Activated T-helper 1 cell treated with anti-CD3 and anti-CD28 coated beads, Interleukin-12 subunit alpha, Interleukin-12 subunit beta, Interleukin-2, Interleukin-4 antibody, amounts not matched to agents 30 ng/mL and 10 ng/mL and 1 ng/mL, durations not matched to agents 14 hours and 24 hours and 36 hours (primary cell): ENCODE measurements at regions not wholly inside any gene's neighbourhood (a gene's known extent, or its start where the extent isn't known, plus 50 kb on each side); places are given as distances from the start of the nearest gene placed in this dataset.

ENCODE experiments used
- DNase-seq: peaks from one replicate; pipeline ENCODE4 v3.0.0; 2021; ENCODE audit warnings: low spot score
- H3K27ac Mint-ChIP-seq: one replicate; pipeline ENCODE4 v1.8.0; 2021; ENCODE audit warnings: mild to moderate bottlenecking, mixed read lengths
- H3K27me3 Mint-ChIP-seq: one replicate; pipeline ENCODE4 v1.8.0; 2022; ENCODE audit warnings: mild to moderate bottlenecking, moderate library complexity, mixed read lengths; ENCODE audit not compliant: insufficient read depth
- H3K36me3 Mint-ChIP-seq: one replicate; pipeline ENCODE4 v1.8.0; 2021; ENCODE audit warnings: low read depth, mixed read lengths
- H3K4me1 Mint-ChIP-seq: one replicate; pipeline ENCODE4 v1.8.0; 2021; ENCODE audit warnings: low read depth, mixed read lengths
- H3K4me3 Mint-ChIP-seq: one replicate; pipeline ENCODE4 v1.8.0; 2021; ENCODE audit warnings: mild to moderate bottlenecking, moderate library complexity, mixed read lengths
- H3K9me3 Mint-ChIP-seq: one replicate; pipeline ENCODE4 v1.8.0; 2021; ENCODE audit warnings: mixed read lengths
- intact Hi-C: fragments of 100-400 bp; cut with micrococcal nuclease; formaldehyde crosslinking; loops from one replicate; pipeline ENCODE4 v1.15.1; 2024

DNA sequence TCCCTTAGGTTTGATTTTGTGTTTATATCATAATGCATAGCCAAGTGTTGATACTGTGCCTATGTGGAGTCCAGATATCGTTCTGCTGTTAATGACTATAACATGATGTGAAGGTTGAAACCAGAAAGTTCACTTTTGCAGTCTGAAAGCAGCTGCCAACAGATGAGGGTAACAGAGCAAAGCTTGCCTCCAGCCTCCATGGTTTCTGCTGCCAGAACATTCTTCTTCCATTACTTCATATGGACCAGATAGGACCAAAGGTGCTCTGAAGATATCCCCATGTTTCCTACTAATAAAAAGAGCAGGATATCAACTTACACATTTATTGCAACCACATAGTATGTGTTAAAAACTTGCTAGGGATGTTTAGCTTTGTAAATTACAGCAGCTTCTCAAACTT, 394.1 kb downstream of the SPRY1 start:
- H3K4me1 Mint-ChIP-seq = no peaks in the 10 kb centered on the region
- no peak overlapping the region for H3K27ac Mint-ChIP-seq
- peaks cover 6% of the 10 kb centered on the region for H3K27me3 Mint-ChIP-seq
- no peak for DNase-seq
- intact Hi-C loops = no loop called here
- H3K4me3 Mint-ChIP-seq = no peak overlapping the region
- no peaks in the 10 kb centered on the region for H3K36me3 Mint-ChIP-seq
- H3K9me3 Mint-ChIP-seq = no peaks in the 10 kb centered on the region

GRCh38 chr4:123802082-123802645, 405.6 kb downstream of the SPRY1 start:
- Mint-ChIP-seq H3K4me1 (no peaks in the 10 kb centered on the region), H3K27me3 (peaks cover 9% of the 10 kb centered on the region), H3K9me3 (no peaks in the 10 kb centered on the region), H3K36me3 (no peaks in the 10 kb centered on the region), H3K27ac (no peak overlapping the region), H3K4me3 (no peak overlapping the region)
- intact Hi-C loops = no loop called here
- DNase-seq = no peak

DNA sequence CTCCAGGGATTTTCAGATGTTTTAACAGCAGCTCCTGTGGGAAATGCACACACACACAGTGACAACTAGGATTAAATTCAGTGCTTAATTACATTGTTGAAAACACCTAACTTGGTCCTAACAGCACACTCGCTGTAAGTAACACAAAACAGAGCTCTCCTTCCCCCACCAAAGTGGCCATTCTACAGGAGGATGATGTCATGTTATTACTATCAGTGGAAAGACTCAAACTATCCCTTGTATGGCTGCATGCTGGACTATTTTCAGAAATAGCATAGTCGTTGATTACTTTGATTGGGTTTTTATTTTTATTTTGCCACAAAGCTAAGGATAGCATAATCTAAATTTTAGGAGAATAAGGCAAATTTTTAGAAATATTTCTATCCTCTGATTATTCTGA, 406.3 kb downstream of the SPRY1 start:
- peaks cover 9% of the 10 kb centered on the region for H3K27me3 Mint-ChIP-seq
- no peaks in the 10 kb centered on the region for H3K4me1 Mint-ChIP-seq
- H3K36me3 Mint-ChIP-seq = no peaks in the 10 kb centered on the region
- DNase-seq = no peak
- H3K27ac Mint-ChIP-seq = no peak overlapping the region
- H3K4me3 Mint-ChIP-seq = no peak overlapping the region
- intact Hi-C loops = no loop called here
- no peaks in the 10 kb centered on the region for H3K9me3 Mint-ChIP-seq

GRCh38 chr4:123804196-123804721, 407.7 kb downstream of the SPRY1 start:
- intact Hi-C loops = no loop called here
- Mint-ChIP-seq H3K27ac (no peak overlapping the region), H3K4me1 (no peaks in the 10 kb centered on the region), H3K4me3 (no peak overlapping the region), H3K36me3 (no peaks in the 10 kb centered on the region), H3K27me3 (peaks cover 5% of the 10 kb centered on the region), H3K9me3 (no peaks in the 10 kb centered on the region)
- DNase-seq = no peak

DNA sequence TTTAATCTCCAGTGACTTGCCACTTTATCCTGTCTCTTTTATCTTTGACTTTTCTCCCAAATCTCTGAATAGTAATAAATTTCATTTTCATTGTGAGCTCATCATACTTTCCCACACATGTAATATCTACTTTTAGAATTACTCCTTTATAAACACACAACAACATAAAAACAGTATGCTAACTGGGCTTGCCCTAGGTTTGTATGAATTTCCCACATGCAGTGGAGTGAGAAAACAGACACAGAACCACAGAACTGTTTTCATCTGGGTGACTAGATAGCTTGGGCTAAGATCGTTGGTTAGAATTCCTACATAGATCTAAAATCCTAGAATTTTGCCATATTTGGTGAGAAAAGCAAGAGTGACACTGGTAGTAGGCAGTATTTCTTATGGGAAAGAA, 409.5 kb downstream of the SPRY1 start:
- intact Hi-C loops = no loop called here

GRCh38 chr4:123807187-123807586, 410.6 kb downstream of the SPRY1 start:
- Mint-ChIP-seq H3K27me3 (peaks cover 2% of the 10 kb centered on the region), H3K4me3 (no peak overlapping the region), H3K4me1 (no peaks in the 10 kb centered on the region), H3K27ac (no peak overlapping the region), H3K36me3 (no peaks in the 10 kb centered on the region), H3K9me3 (no peaks in the 10 kb centered on the region)
- DNase-seq = no peak
- intact Hi-C loops = no loop called here

More for the DNA sequence above, 409.5 kb downstream of the SPRY1 start:
- Mint-ChIP-seq H3K36me3 (no peaks in the 10 kb centered on the region), H3K27me3 (peaks cover 2% of the 10 kb centered on the region), H3K4me1 (no peaks in the 10 kb centered on the region), H3K27ac (no peak overlapping the region), H3K9me3 (no peaks in the 10 kb centered on the region), H3K4me3 (no peak overlapping the region)
- DNase-seq = no peak

GRCh38 chr4:123807866-123808265, 411.3 kb downstream of the SPRY1 start:
- H3K27ac Mint-ChIP-seq = no peak overlapping the region
- intact Hi-C loops = no loop called here
- H3K4me3 Mint-ChIP-seq = no peak overlapping the region
- no peaks in the 10 kb centered on the region for H3K36me3 Mint-ChIP-seq
- H3K27me3 Mint-ChIP-seq = peaks cover 2% of the 10 kb centered on the region
- H3K9me3 Mint-ChIP-seq = no peaks in the 10 kb centered on the region
- no peaks in the 10 kb centered on the region for H3K4me1 Mint-ChIP-seq
- DNase-seq = no peak

- Mint-ChIP-seq H3K27ac (no peak overlapping the region), H3K36me3 (no peaks in the 10 kb centered on the region), H3K4me1 (no peaks in the 10 kb centered on the region), H3K27me3 (peaks cover 2% of the 10 kb centered on the region), H3K9me3 (no peaks in the 10 kb centered on the region), H3K4me3 (no peak overlapping the region)
- no peak for DNase-seq
- intact Hi-C loops = no loop called here
These were observed 413.3 kb downstream of the SPRY1 start for GRCh38 chr4:123809864-123810263.

DNA sequence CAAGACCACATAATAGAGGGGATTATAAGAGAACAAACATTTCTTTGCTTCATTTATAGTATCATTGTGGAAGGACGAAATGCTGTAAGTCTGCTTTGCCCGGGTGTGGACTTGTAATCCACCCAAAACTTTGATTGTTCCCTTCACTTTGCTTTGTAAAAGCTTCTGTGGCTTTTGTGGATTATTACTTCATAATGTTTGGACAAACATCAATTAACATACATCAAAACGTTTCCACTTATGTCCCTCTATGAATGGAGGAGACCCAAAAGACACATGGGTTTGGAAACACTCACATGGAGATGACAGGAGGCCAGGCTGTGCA, 415.4 kb downstream of the SPRY1 start:
- Mint-ChIP-seq H3K27ac (no peak overlapping the region), H3K4me3 (no peak overlapping the region), H3K9me3 (no peaks in the 10 kb centered on the region), H3K36me3 (no peaks in the 10 kb centered on the region), H3K4me1 (no peaks in the 10 kb centered on the region), H3K27me3 (peaks cover 2% of the 10 kb centered on the region)
- DNase-seq = no peak
- intact Hi-C loops = no loop called here

- no peaks in the 10 kb centered on the region for H3K27me3 Mint-ChIP-seq
- no peak overlapping the region for H3K4me3 Mint-ChIP-seq
- H3K27ac Mint-ChIP-seq = no peak overlapping the region
- intact Hi-C loops = no loop called here
- H3K9me3 Mint-ChIP-seq = no peaks in the 10 kb centered on the region
- H3K4me1 Mint-ChIP-seq = no peaks in the 10 kb centered on the region
- H3K36me3 Mint-ChIP-seq = no peaks in the 10 kb centered on the region
- no peak for DNase-seq
These were observed 417.3 kb downstream of the SPRY1 start for GRCh38 chr4:123813901-123814300.

- DNase-seq = no peak
- no peaks in the 10 kb centered on the region for H3K36me3 Mint-ChIP-seq
- intact Hi-C loops = no loop called here
- H3K4me1 Mint-ChIP-seq = no peaks in the 10 kb centered on the region
- H3K27me3 Mint-ChIP-seq = peaks cover 4% of the 10 kb centered on the region
- no peak overlapping the region for H3K27ac Mint-ChIP-seq
- no peak overlapping the region for H3K4me3 Mint-ChIP-seq
- H3K9me3 Mint-ChIP-seq = no peaks in the 10 kb centered on the region
These were observed 419.9 kb downstream of the SPRY1 start for GRCh38 chr4:123816462-123816861.

DNA sequence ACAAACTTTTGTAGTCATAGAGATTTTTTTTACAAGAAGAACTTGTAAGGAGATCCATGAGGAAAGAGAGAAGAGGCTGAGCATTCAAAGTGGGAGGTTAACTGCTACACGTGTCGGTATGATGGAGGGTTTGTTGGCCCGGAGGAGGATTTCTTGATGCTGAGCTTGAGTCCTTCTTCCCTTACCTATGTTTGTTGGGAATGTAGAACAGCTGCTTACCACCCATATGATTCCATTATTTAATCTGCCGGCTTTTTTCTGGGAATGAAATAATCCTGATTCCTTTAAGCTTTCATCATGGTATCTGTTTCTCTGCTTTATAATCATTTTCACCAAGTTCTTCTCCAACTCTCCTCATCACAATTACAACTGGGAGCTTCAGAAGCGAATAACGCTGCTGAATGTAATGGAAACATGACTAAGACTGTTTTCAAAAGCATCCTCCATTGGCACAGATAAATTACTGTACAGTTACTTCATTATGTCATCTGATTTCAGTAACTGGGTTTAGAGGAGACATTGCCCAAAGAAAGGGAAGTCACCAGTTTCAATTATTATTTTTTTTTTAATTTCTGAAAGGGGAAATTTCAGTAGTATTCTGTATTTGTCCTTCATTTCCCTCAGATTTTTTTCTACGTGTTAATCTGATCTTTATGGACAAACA, 420.6 kb downstream of the SPRY1 start:
- Mint-ChIP-seq H3K4me3 (no peak overlapping the region), H3K36me3 (no peaks in the 10 kb centered on the region), H3K27ac (no peak overlapping the region), H3K9me3 (no peaks in the 10 kb centered on the region), H3K4me1 (no peaks in the 10 kb centered on the region), H3K27me3 (peaks cover 6% of the 10 kb centered on the region)
- intact Hi-C loops = no loop called here
- no peak for DNase-seq

GRCh38 chr4:123819362-123820035, 422.9 kb downstream of the SPRY1 start:
- no peak for DNase-seq
- intact Hi-C loops = no loop called here
- Mint-ChIP-seq H3K4me1 (no peaks in the 10 kb centered on the region), H3K27ac (no peak overlapping the region), H3K4me3 (no peak overlapping the region), H3K36me3 (no peaks in the 10 kb centered on the region), H3K27me3 (peaks cover 6% of the 10 kb centered on the region), H3K9me3 (no peaks in the 10 kb centered on the region)
